SJCRH30 (cell line): ENCODE measurements at regions not wholly inside any gene's neighbourhood (a gene's known extent, or its start where the extent isn't known, plus 50 kb on each side); places are given as distances from the start of the nearest gene placed in this dataset.
"Not testable (repeated sequence)": the region's sequence is repeated elsewhere in the genome, so short reads cannot be mapped to it uniquely, and the experiment has no call there.

Experiments used
- DNase-seq, 2 experiments: peaks; one replicate each; pipeline ENCODE4 v3.0.0-alpha.2; 2015 to 2020
- H3K27ac ChIP-seq: fragments of 250-450 bp; sonication (Bioruptor Pico); 2 replicates; pipeline ENCODE4 v1.5.1; 2020; ENCODE audit warnings: mild to moderate bottlenecking, moderate library complexity
- H3K27me3 ChIP-seq: fragments of 250-450 bp; sonication (Bioruptor Pico); 2 replicates; pipeline ENCODE4 v1.5.1; 2020; ENCODE audit warnings: mild to moderate bottlenecking, moderate library complexity
- H3K36me3 ChIP-seq: fragments of 250-450 bp; sonication (Bioruptor Pico); 2 replicates; pipeline ENCODE4 v1.5.1; 2020; ENCODE audit warnings: mild to moderate bottlenecking, moderate library complexity
- H3K4me1 ChIP-seq: fragments of 250-450 bp; sonication (Bioruptor Pico); 2 replicates; pipeline ENCODE4 v1.5.1; 2020; ENCODE audit warnings: mild to moderate bottlenecking, moderate library complexity
- H3K4me3 ChIP-seq: fragments of 250-450 bp; sonication (Bioruptor Pico); 2 replicates; pipeline ENCODE4 v1.5.1; 2020; ENCODE audit warnings: mild to moderate bottlenecking, moderate library complexity
- H3K9me3 ChIP-seq: fragments of 250-450 bp; sonication (Bioruptor Pico); replicated peaks from 2 replicates; pipeline ENCODE4 v1.5.1; 2020; ENCODE audit warnings: mild to moderate bottlenecking, moderate library complexity

DNA sequence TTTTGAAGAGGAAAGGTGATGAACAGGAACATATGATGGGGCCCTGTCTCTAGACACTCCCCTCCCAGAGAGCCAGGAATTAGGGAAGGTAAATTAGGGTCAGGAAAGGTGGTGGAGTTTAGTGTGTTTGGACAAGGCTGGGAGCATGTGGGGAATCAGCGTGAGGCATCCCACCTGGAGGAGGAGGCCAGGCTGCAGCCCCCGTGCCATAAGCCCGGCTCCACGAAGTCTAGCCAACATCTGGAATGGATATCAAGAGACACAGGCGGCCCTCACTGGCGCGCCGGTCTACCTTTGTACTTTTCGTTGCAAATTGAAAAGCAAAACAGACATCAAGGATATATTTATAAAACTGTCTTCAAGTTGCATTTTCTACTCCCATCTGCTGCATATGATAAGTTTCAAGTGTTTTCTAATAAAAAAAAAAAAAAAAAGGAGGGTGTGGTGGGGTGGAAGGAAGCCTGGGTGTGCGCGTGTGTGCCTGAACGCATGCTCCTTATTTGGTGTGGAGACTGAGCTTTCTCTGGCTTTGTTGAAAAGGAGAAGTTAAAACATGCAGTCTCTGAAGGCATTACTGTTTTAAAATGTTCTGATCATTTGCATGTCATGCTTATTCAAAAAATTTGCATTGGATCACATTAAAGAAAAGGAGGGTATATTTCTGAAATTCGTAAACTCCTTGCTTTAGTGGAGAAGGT, 546.7 kb upstream of the ID2 start:
- no peaks in the 10 kb centered on the region for H3K9me3 ChIP-seq
- H3K36me3 ChIP-seq = no peaks in the 10 kb centered on the region
- no peaks in the 10 kb centered on the region for H3K4me1 ChIP-seq
- no peak for DNase-seq
- H3K27me3 ChIP-seq = no peaks in the 10 kb centered on the region
- H3K27ac ChIP-seq = no peak overlapping the region
- no peak overlapping the region for H3K4me3 ChIP-seq

DNA sequence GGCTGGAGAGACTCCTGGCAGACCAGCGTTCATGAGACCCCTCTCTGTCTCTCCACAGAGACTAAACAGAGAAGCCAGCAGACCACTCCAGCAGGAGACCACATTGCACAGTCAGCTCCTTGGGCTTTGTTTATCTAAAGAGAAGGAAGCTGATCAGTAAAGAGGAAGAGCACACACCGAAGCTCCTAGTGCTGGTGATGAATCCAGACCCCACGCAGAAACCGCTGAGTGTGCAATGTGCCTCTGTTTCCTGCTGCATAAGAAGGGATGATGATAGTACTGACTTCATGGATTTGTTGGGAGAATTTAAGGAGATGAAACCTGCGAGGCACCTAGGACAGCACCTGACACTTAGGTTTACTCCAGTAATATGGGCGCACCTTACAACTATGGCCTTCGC, 544.1 kb upstream of the ID2 start:
- Histone ChIP-seq H3K36me3 (no peaks in the 10 kb centered on the region), H3K4me1 (no peaks in the 10 kb centered on the region), H3K9me3 (no peaks in the 10 kb centered on the region), H3K4me3 (no peak overlapping the region), H3K27ac (no peak overlapping the region), H3K27me3 (no peaks in the 10 kb centered on the region)
- DNase-seq = no peak

GRCh38 chr2:8138525-8138922, 543.3 kb upstream of the ID2 start:
- Histone ChIP-seq H3K27me3 (no peaks in the 10 kb centered on the region; the same call in 1 of the 2 replicates), H3K9me3 (no peaks in the 10 kb centered on the region), H3K27ac (no peak overlapping the region), H3K4me1 (no peaks in the 10 kb centered on the region), H3K36me3 (no peaks in the 10 kb centered on the region), H3K4me3 (no peak overlapping the region)
- DNase-seq = no peak

GRCh38 chr2:8138923-8139667, 542.8 kb upstream of the ID2 start:
- H3K27me3 ChIP-seq = peaks cover under 1% of the 10 kb centered on the region; the same call in 1 of the 2 replicates
- H3K36me3 ChIP-seq = no peaks in the 10 kb centered on the region
- no peak for DNase-seq
- no peaks in the 10 kb centered on the region for H3K4me1 ChIP-seq
- no peak overlapping the region for H3K27ac ChIP-seq
- no peak overlapping the region for H3K4me3 ChIP-seq
- no peaks in the 10 kb centered on the region for H3K9me3 ChIP-seq

DNA sequence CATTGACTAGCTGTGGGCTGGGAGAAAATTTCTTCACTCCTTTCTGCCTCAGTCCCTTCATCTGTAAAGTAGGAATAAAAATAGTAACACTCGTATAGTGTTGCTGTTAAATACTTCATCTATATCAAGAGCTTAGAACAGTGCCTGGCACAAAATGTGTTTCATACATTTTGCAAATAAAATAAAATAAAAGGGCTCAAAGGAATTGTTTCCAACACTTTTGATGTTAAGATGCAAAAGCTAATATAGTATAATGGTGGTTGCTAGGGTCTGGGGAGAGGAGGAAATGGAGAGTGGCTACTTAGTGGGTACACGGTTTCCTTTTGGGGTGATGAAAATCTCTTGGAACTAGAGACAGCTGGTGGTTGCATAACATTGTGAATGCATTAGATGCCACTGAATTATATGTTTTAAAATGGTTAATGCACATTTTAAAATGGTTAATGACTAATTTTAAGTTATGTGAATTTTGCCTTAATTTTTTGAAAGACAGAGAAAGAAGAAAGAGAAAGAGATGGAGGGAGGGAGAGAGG, 542.1 kb upstream of the ID2 start:
- no peak for DNase-seq
- no peaks in the 10 kb centered on the region for H3K4me1 ChIP-seq
- H3K9me3 ChIP-seq = no peaks in the 10 kb centered on the region
- peaks cover 3% of the 10 kb centered on the region; the same call in 1 of the 2 replicates for H3K27me3 ChIP-seq
- H3K27ac ChIP-seq = no peak overlapping the region
- H3K4me3 ChIP-seq = no peak overlapping the region
- no peaks in the 10 kb centered on the region for H3K36me3 ChIP-seq

- H3K27me3 ChIP-seq = peaks cover 3% of the 10 kb centered on the region; the same call in 1 of the 2 replicates
- no peaks in the 10 kb centered on the region for H3K36me3 ChIP-seq
- H3K4me3 ChIP-seq = no peak overlapping the region
- DNase-seq = no peak
- H3K27ac ChIP-seq = no peak overlapping the region
- no peaks in the 10 kb centered on the region for H3K4me1 ChIP-seq
- H3K9me3 ChIP-seq = no peaks in the 10 kb centered on the region
These were observed 540.7 kb upstream of the ID2 start for GRCh38 chr2:8141079-8141707.

- DNase-seq = no peak
- H3K4me3 ChIP-seq = no peak overlapping the region
- no peaks in the 10 kb centered on the region for H3K4me1 ChIP-seq
- peaks cover 3% of the 10 kb centered on the region; the same call in 1 of the 2 replicates for H3K27me3 ChIP-seq
- H3K9me3 ChIP-seq = no peaks in the 10 kb centered on the region
- H3K27ac ChIP-seq = no peak overlapping the region
- no peaks in the 10 kb centered on the region for H3K36me3 ChIP-seq
These were observed 540.1 kb upstream of the ID2 start for GRCh38 chr2:8141780-8142179.

- DNase-seq = no peak
- no peaks in the 10 kb centered on the region for H3K36me3 ChIP-seq
These were observed 539.4 kb upstream of the ID2 start for GRCh38 chr2:8142461-8142860.

GRCh38 chr2:8144131-8144631, 537.7 kb upstream of the ID2 start:
- Histone ChIP-seq H3K27ac (no peak overlapping the region), H3K9me3 (no peaks in the 10 kb centered on the region), H3K27me3 (peaks cover 3% of the 10 kb centered on the region; the same call in 1 of the 2 replicates), H3K36me3 (no peaks in the 10 kb centered on the region), H3K4me1 (no peaks in the 10 kb centered on the region), H3K4me3 (no peak overlapping the region)
- no peak for DNase-seq

More at GRCh38 chr2:8142461-8142860, 539.4 kb upstream of the ID2 start:
- Histone ChIP-seq H3K4me1 (no peaks in the 10 kb centered on the region), H3K27ac (no peak overlapping the region), H3K4me3 (no peak overlapping the region), H3K9me3 (no peaks in the 10 kb centered on the region), H3K27me3 (peaks cover 3% of the 10 kb centered on the region; the same call in 1 of the 2 replicates)

DNA sequence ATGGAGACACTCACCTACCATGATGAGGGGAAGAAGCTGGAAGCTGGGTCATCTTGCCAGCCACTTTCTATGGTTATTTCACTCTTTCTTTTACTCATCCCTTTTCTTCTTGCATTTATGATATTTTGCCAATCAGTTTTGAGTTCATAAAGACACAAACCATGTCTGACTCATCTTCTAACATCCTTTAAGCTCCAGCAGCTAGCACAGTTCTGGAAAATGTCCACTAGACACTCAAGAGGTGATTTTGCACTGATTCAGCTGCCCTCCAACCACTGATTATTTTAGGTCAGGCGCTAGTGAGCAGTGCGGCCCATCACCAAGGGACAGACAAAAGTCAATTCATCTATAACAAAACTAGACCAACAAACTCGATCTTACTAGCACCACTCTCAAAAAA, 537.1 kb upstream of the ID2 start:
- no peaks in the 10 kb centered on the region for H3K4me1 ChIP-seq
- H3K9me3 ChIP-seq = no peaks in the 10 kb centered on the region
- H3K36me3 ChIP-seq = no peaks in the 10 kb centered on the region
- no peak overlapping the region for H3K4me3 ChIP-seq
- no peak for DNase-seq
- H3K27ac ChIP-seq = no peak overlapping the region
- H3K27me3 ChIP-seq = peaks cover 3% of the 10 kb centered on the region; the same call in 1 of the 2 replicates

GRCh38 chr2:8145375-8145774, 536.5 kb upstream of the ID2 start:
- not testable (repeated sequence) for H3K4me3 ChIP-seq, H3K9me3 ChIP-seq, H3K36me3 ChIP-seq, H3K27ac ChIP-seq, DNase-seq, H3K27me3 ChIP-seq, H3K4me1 ChIP-seq

- Histone ChIP-seq H3K9me3 (no peaks in the 10 kb centered on the region), H3K27ac (no peak overlapping the region), H3K27me3 (peaks cover 3% of the 10 kb centered on the region; the same call in 1 of the 2 replicates), H3K4me3 (no peak overlapping the region), H3K4me1 (no peaks in the 10 kb centered on the region), H3K36me3 (no peaks in the 10 kb centered on the region)
- DNase-seq = no peak
These were observed 535.5 kb upstream of the ID2 start for GRCh38 chr2:8146132-8147005.

DNA sequence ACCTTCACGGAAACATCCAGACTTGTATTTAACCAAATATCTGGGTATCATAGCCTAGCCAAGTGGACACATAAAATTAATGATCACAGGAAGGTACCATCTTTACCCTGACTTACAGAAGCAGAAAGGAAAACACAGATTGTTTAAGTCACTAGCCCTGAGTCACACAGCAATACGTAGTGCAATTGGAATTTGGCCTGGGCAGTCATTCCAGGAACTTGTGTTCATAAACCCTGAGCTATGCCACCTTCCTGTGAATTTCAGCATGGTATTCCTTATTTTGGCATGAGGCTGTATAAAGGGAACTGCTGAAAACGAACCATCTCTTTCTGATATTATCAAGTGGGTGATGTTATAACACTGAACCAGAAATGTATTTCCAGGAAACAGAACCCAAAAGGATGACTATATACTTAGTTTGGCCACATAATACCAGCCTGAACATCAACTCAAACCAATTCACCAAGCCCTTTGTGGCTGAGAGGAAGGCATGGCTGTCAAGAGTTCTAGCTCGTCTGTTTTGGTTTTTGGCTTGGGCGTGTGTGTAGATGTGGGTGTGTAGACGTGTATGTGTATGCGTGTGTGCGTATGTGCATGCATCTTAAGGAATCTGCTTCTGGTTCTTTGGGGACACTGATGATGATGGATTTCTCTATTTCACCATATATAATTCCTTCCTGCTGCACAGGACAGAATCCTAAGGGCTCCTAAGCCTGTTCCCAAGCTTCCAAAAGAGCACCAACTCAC, 533.4 kb upstream of the ID2 start:
- H3K9me3 ChIP-seq = no peaks in the 10 kb centered on the region
- no peak overlapping the region for H3K4me3 ChIP-seq
- H3K27me3 ChIP-seq = peaks cover 3% of the 10 kb centered on the region; the same call in 1 of the 2 replicates
- no peaks in the 10 kb centered on the region for H3K4me1 ChIP-seq
- no peak overlapping the region for H3K27ac ChIP-seq
- H3K36me3 ChIP-seq = no peaks in the 10 kb centered on the region
- no peak for DNase-seq
